ENCODE measurements at regions not wholly inside any gene's neighbourhood (a gene's known extent, or its start where the extent isn't known, plus 50 kb on each side); places are given as distances from the start of the nearest gene placed in this dataset.
"Not testable (repeated sequence)": the region's sequence is repeated elsewhere in the genome, so short reads cannot be mapped to it uniquely, and the experiment has no call there.

DNA sequence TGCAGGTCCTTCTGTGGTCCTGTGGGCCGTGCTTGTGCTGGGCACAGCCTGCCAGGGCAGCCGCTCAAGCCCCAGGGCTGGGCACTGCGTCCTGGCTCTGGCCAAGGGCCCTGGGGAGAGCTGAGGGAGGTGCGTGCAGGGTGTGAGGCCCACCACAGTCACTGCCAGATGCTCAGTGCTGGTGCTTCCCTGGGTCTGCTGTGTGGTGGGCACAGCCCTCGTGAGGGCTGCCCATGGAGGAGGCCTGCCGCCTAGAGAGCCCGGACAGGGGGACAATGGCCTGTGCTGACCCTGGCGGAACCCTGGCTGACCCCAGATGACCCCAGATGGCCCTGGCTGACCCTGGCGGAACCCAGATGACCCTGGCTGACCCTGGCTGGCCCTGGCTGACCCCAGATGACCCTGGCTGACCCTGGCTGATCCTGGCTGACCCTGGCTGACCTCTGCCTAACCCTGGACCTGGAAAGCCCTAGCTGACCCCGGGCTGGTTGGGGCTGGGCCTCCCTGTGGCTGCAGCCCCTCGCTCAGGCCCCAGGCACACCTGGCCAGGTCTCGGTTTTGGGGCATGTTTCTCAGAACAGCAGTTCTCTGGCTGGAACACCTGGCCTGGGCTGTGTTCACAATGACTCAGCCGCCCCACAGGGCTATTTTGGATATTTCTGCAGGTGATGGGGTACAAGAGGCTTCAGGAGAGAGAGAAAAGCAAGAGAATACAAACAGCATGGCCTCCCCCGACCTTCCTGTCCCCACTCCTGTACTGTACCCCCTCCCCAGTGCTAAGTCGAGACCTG is 55.4 kb downstream of the TMEM121 start:
- Mint-ChIP-seq H3K27me3 (no peaks in the 10 kb centered on the region), H3K9me3 (peaks cover 8% of the 10 kb centered on the region), H3K4me3 (peak overlapping the region; percentile 4), H3K27ac (peak overlapping the region; percentile 97), H3K36me3 (peaks cover 34% of the 10 kb centered on the region), H3K4me1 (peaks cover 62% of the 10 kb centered on the region)
- peak; percentile 46 for ATAC-seq

DNA sequence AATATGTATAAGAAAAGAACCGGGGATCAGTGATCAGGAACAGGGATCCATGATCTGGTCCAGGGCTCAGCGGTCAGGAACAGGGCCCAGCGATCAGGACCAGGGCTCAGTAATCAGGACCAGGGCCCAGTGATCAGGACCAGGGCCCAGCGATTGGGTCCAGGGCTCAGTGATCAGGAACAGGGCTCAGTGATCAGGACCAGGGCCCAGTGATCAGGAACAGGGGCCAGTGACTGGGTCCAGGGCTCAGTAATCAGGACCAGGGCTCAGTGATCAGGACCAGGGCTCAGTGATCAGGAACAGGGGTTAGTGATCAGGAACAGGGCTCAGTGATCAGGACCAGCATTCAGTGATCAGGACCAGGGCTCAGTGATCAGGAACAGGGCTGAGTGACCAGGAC is 56.3 kb downstream of the TMEM121 start:
- H3K36me3 Mint-ChIP-seq, result peaks cover 34% of the 10 kb centered on the region
- peaks cover 8% of the 10 kb centered on the region for H3K9me3 Mint-ChIP-seq
- peak overlapping the region; percentile 2 for H3K4me3 Mint-ChIP-seq
- no peaks in the 10 kb centered on the region for H3K27me3 Mint-ChIP-seq
- H3K4me1 Mint-ChIP-seq, result peaks cover 58% of the 10 kb centered on the region
- H3K27ac Mint-ChIP-seq, result peak overlapping the region; percentile 97
- ATAC-seq, result no peak

DNA sequence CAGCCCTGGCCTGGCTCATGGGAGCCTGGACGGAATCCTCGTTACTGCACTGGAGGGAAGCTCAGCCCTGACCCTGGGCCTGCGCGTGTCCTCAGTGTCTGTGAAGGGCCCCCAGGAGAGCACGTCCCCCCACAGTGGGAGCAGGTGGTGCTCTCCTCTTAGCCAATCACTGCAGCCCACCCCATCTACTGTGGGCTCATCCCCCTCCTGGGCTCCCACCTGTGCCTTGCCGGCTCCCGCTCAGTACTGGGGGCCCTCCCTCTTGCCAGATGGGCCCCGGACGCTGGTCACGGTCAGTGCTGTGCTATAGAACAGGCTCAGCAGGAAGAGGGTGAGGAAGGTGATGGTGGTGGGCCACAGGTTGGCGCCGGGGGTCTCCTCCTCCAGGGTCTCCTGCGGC is 57.5 kb downstream of the TMEM121 start:
- H3K27me3 Mint-ChIP-seq, H3K9me3 Mint-ChIP-seq, ATAC-seq, H3K4me3 Mint-ChIP-seq: not testable (repeated sequence)
- Mint-ChIP-seq H3K27ac (peak overlapping the region; percentile 43), H3K36me3 (peaks cover 26% of the 10 kb centered on the region), H3K4me1 (peaks cover 58% of the 10 kb centered on the region)

DNA sequence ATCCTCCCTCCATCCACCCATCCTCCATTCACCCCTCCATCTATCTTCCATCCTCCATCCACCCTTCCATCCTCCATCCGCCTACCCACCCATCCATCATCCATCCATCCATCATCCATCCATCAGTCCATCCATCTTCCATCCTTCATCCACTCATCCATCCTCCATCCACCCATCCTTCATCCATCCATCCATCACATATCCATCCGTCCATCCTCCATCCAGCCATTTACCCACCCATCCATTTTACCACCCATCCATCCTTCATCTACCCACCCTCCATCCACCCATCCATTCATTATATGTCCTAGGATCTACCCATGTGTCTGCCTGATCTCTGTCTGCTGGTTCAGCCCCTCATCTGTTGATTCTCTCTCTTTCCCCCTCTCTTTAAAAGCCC is 58.9 kb downstream of the TMEM121 start:
- peak overlapping the region; percentile 97 for H3K27ac Mint-ChIP-seq
- not testable (repeated sequence) for ATAC-seq, H3K9me3 Mint-ChIP-seq, H3K27me3 Mint-ChIP-seq
- H3K4me3 Mint-ChIP-seq, result peak overlapping the region; percentile 79
- peaks cover 62% of the 10 kb centered on the region for H3K4me1 Mint-ChIP-seq
- peaks cover 26% of the 10 kb centered on the region for H3K36me3 Mint-ChIP-seq

DNA sequence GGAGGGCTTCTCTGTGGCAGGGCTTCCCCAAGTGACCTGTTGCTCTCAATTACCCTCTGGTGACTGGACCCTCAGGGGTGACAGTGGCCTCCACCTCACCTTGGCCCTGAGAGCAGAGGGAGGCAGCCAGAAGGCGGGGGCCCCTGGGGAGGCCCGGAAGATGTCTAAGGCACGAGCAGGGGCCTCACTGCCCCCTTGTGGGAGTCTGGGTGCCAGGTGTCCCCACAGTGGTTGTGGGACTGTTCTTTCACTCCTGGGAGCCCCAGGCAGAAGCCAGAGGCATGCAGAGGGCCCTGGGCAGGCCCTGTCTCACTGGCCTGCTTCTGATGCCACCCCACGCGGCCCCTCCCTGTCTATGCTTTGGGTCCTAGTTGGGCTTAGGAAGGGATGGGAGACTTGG is 59.3 kb downstream of the TMEM121 start:
- H3K9me3 Mint-ChIP-seq, H3K27me3 Mint-ChIP-seq: not testable (repeated sequence)
- ATAC-seq, result peak; percentile 66
- H3K36me3 Mint-ChIP-seq, result peaks cover 26% of the 10 kb centered on the region
- H3K4me3 Mint-ChIP-seq, result peak overlapping the region; percentile 79
- peaks cover 58% of the 10 kb centered on the region for H3K4me1 Mint-ChIP-seq
- H3K27ac Mint-ChIP-seq, result peak overlapping the region; percentile 97

DNA sequence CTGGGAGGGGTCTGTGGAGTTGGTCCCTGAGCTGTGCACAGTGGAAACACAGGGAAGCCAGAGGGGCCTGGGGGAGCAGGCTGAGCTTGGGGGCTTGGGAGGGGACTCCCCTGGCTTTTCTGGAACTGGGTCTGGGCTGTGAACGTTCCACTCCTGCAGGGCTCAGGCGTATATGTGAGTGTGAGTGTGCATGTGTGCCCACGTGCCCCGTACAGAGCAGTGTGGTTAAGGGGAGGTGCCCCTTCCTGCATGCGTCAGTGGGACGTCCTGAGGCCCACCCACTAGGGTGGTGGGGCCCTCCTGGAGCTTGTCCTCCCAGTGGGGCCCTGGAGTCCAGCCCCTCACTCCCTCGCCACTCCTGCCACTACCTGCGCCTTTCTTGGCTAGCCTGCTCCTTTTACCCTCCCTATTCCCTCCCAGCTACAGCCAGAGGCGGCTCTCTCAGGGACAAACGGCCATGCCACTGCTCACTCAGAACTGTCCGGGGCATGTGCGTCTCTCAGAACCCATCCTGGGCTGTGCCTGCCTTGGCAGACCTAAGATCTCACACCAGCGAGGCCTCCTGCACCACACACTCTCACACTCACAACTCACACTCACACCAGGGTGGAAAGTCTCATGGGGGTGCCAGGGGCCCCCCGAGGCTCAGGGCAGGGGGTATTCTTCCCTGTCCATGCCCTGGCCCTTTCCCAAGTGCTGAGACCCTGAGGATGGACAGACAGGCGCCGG is 59.9 kb downstream of the TMEM121 start:
- Mint-ChIP-seq H3K4me3 (peak overlapping the region; percentile 79), H3K27ac (peak overlapping the region; percentile 97), H3K36me3 (peaks cover 26% of the 10 kb centered on the region), H3K4me1 (peaks cover 52% of the 10 kb centered on the region)
- H3K9me3 Mint-ChIP-seq, H3K27me3 Mint-ChIP-seq: not testable (repeated sequence)
- peak; percentile 88 for ATAC-seq

DNA sequence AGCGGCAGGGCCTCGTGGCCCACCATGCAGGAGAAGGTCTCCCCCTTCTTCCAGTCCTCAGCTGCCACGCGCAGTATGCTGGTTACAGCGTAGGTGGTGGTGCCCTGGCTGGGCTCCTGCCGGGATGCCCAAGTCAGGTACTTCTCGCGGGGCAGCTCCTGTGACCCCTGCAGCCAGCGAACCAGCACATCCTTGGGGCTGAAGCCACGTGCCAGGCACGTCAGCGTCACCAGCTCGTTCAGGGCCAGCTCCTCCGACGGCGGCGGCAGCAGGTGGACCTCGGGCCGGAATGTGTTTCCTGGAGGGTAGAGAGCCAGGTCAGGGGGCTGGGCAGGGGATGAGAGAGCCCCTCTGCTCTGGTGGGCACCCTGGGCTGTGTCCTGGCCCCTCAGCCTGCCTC is 60.7 kb downstream of the TMEM121 start:
- peak overlapping the region; percentile 97 for H3K27ac Mint-ChIP-seq
- H3K4me1 Mint-ChIP-seq, result peaks cover 45% of the 10 kb centered on the region
- not testable (repeated sequence) for ATAC-seq, H3K9me3 Mint-ChIP-seq, H3K27me3 Mint-ChIP-seq
- peaks cover 26% of the 10 kb centered on the region for H3K36me3 Mint-ChIP-seq
- peak overlapping the region; percentile 76 for H3K4me3 Mint-ChIP-seq

DNA sequence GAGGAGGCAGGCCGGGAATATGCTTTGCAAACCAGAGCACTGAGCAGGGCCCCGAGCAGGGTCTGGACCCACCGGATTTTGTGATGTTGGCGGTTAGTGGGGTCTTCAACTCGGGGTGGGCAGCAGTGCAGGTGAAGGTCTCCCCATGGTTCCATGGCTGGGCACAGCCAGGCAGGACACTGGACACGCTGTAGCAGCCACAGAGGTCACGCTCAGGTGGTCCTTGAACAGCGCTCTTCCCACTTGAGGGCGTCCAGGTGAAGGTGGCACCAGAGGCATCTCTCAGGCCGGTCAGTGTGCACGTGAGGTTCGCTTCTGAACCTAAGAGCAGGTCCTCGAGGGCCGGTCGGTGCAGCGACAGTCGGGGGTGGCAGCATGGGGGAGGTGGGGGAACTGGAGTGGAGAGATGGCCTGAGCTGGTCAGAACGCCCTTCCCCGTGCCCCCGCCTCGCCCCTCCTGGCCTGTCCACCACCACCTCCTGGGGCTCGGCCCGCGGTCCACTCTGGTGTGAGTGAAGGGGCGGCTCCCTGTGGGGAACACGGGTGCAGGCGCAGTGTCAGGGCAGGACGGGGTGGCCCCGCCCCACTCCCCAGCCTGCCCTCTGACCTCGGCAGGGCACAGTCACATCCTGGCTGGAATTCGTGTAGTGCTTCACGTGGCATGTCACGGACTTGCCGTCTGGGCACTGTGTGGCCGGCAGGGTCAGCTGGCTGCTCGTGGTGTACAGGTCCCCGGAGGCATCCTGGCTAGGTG is 61.3 kb downstream of the TMEM121 start:
- peak overlapping the region; percentile 97 for H3K27ac Mint-ChIP-seq
- peak overlapping the region; percentile 76 for H3K4me3 Mint-ChIP-seq
- H3K27me3 Mint-ChIP-seq, ATAC-seq, H3K9me3 Mint-ChIP-seq: not testable (repeated sequence)
- peaks cover 23% of the 10 kb centered on the region for H3K36me3 Mint-ChIP-seq
- peaks cover 38% of the 10 kb centered on the region for H3K4me1 Mint-ChIP-seq

DNA sequence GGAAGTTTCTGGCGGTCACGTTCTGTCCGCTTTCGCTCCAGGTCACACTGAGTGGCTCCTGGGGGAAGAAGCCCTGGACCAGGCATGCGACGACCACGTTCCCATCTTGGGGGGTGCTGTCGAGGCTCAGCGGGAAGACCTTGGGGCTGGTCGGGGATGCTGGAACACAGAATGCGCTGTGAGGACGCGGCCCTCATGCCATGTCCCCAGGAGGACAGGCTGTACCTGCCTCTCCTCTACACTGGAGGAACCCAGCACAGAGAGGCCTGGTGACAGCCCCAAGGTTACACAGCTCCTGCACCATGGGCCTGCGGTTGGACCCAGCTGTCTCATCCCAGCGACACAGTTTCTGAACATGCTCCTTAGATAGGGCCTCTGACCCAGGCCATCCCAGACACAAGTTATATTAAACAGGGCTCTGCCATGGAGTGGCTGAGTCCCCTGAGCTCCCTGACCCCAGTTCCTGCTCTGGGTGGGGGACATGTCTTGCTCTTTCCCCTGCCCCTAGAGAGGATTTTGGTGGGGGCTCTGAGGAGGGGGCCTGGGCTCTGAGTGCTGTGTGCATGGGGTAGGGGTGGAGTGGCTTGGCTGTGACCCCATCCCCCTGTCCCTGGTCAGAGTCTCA is 62.0 kb downstream of the TMEM121 start:
- Mint-ChIP-seq H3K27ac (peak overlapping the region; percentile 97), H3K4me1 (peaks cover 34% of the 10 kb centered on the region), H3K4me3 (peak overlapping the region; percentile 76), H3K27me3 (no peaks in the 10 kb centered on the region), H3K36me3 (peaks cover 19% of the 10 kb centered on the region), H3K9me3 (peaks cover 4% of the 10 kb centered on the region)
- ATAC-seq, result no peak

DNA sequence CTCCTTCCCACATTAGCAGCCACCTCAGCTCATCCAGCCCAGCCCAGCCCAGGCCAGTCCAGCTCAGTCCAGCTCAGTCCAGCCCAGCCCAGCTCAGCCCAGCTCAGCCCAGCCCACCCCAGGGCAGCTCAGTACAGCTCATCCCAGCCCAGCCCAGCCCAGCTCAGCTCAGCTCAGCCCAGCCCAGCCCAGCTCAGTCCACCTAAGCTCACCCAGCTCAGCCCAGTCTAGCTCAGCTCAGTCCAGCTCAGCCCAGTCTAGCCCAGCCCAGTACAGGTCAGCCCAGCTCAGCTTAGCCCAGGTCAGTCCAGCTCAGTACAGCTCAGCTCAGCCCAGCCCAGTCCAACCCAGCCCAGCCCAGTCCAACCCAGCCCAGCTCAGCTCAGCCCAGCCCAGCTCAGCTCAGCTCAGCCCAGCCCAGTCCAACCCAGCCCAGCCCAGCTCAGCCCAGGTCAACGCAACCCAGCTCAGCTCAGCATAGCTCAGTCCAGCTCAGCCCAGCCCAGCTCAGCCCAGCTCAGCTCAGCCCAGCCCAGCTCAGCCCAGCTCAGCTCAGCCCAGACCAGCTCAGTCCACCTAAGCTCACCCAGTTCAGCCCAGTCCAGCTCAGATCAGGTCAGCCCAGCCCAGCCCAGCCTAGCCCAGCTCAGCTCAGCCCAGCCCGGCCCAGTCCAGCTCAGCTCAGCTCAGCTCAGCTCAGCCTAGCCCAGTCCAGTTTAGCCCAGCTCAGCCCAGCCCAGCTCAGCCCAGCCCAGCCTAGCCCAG is 63.0 kb downstream of the TMEM121 start:
- Mint-ChIP-seq H3K4me3 (peak overlapping the region; percentile 76), H3K27me3 (no peaks in the 10 kb centered on the region)
- no peak for ATAC-seq

DNA sequence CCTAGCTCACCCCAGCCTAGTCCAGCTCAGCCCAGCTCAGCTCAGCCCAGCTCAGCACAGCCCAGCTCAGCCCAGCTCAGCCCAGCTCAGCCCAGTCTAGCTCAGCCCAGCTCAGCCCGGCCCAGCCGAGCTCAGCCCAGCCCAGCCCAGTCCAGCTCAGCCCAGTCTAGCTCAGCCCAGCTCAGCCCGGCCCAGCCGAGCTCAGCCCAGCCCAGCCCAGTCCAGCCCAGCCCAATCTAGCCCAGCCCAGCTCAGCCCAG is 63.5 kb downstream of the TMEM121 start:
- Mint-ChIP-seq H3K36me3 (peaks cover 16% of the 10 kb centered on the region), H3K27ac (peak overlapping the region; percentile 97), H3K4me1 (peaks cover 33% of the 10 kb centered on the region), H3K4me3 (peak overlapping the region; percentile 76)
- H3K9me3 Mint-ChIP-seq, H3K27me3 Mint-ChIP-seq, ATAC-seq: not testable (repeated sequence)

More for the DNA sequence above, 63.0 kb downstream of the TMEM121 start:
- Mint-ChIP-seq H3K36me3 (peaks cover 19% of the 10 kb centered on the region), H3K4me1 (peaks cover 34% of the 10 kb centered on the region), H3K9me3 (peaks cover 4% of the 10 kb centered on the region), H3K27ac (peak overlapping the region; percentile 97)

DNA sequence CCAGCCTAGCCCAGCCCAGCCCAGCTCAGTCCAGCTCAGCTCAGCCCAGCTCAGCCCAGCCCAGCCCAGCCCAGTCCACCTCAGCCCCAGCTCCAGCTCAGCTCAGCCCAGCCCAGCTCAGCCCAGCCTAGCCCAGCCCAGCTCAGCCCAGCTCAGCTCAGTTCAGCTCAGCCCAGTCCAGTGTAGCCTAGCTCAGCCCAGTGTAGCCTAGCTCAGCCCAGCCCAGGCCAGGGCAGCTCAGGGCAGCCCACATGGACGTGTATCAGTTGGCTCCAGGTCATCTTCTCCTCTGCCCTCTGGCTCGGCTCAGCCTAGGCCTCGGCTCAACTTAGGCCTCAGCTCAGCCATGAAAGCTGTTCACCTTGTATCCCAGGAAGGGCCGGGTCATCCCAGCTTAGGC is 64.7 kb downstream of the TMEM121 start:
- H3K4me1 Mint-ChIP-seq, result peaks cover 21% of the 10 kb centered on the region
- H3K27me3 Mint-ChIP-seq, result no peaks in the 10 kb centered on the region
- H3K36me3 Mint-ChIP-seq, result peaks cover 6% of the 10 kb centered on the region
- no peaks in the 10 kb centered on the region for H3K9me3 Mint-ChIP-seq
- ATAC-seq, result no peak
- H3K27ac Mint-ChIP-seq, result peak overlapping the region; percentile 85
- peak overlapping the region; percentile 72 for H3K4me3 Mint-ChIP-seq

DNA sequence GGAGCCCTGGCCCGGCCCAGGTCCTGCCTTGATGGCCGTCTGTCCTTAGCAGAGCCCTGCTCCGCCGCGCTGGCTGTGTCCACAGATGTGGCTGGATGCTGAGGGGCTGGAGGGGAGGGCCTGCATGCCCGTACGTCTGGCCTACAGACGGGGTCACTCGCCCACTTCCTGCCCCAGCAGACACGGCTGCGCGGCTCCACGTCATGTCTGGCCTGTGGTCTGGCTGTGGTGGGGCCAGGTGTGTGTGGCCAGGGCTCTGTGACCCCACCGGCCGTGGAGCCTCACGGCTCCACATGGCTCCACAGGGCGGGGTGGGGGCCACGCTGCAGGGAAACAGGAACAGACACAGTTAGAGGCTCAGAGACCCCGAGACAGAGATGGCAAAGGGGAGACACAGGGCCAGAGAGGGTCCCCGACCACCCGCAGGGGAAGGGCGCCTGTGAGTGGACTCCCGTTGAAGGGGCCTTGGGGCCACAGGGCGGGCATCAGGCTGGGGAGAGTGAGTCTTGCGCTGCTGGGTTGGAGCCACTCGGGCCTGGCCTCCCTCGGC is 65.5 kb downstream of the TMEM121 start:
- ATAC-seq, result peak; percentile 71
- H3K36me3 Mint-ChIP-seq, H3K27me3 Mint-ChIP-seq, H3K9me3 Mint-ChIP-seq: not testable (repeated sequence)
- Mint-ChIP-seq H3K4me1 (peaks cover 20% of the 10 kb centered on the region), H3K27ac (peak overlapping the region; percentile 85), H3K4me3 (peak overlapping the region; percentile 51)

DNA sequence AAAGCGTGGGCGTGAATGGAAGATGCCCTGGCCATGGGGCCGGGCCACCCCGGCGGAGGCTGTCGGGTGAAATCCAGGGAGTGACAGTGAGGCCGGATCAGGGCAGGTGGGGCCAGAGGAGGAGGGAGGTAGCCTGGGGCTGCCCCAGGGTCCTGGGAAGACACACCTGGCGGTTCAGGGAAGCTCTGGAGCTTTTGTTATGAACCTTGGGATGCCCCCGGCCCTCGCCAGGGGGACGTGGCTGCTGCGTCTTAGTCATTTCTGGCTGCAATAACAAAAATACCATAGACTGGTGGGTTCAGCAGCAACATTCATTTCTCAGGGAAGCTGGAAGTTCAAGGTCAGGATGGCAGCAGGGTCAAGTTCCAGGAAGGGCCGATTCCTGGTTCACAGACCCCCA is 66.3 kb downstream of the TMEM121 start:
- not testable (repeated sequence) for H3K27me3 Mint-ChIP-seq, H3K9me3 Mint-ChIP-seq, H3K36me3 Mint-ChIP-seq, H3K4me3 Mint-ChIP-seq, H3K27ac Mint-ChIP-seq, ATAC-seq
- peaks cover 15% of the 10 kb centered on the region for H3K4me1 Mint-ChIP-seq

Data from stimulated activated memory B cell treated with anti-CD40 and anti-IgM and Interleukin-4, amounts not matched to agents 10 μg/mL and 1 μg/mL and 100 μg/mL, for 72 hours (primary cell).